ENCODE measurements at regions not wholly inside any gene's neighbourhood (a gene's known extent, or its start where the extent isn't known, plus 50 kb on each side); places are given as distances from the start of the nearest gene placed in this dataset.

DNA sequence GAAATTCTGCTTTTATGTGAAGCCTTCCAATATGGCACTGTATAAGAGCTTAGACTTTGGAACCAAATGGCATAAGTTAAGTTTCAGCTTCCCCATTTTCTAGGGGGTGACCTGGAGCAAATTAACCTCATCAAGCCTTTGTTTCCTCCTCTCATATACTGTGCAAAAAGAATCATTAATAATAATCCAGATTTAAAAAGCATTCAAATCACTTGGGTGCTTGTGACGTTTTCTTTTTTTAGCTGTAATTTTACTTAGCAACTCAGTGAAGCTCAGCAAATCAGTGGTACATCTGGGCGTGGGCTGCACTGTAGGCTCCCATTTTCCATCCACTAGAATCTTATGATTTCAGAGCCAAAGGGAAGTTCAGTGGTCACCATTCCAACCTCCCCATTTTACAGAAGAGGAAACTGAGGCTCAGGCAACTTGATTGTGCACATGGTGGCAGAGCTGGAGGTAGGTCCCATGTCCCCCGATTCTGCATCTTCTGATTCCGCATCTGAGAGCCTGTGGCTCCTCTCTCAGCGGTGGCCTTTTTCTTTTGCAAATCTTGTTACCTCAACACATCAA, 131.2 kb downstream of the SNAPC1 start:
- DNase-seq (ENCODE audit: low read depth in 2 of 3, low spot score in 1 of 3), result no peak

DNA sequence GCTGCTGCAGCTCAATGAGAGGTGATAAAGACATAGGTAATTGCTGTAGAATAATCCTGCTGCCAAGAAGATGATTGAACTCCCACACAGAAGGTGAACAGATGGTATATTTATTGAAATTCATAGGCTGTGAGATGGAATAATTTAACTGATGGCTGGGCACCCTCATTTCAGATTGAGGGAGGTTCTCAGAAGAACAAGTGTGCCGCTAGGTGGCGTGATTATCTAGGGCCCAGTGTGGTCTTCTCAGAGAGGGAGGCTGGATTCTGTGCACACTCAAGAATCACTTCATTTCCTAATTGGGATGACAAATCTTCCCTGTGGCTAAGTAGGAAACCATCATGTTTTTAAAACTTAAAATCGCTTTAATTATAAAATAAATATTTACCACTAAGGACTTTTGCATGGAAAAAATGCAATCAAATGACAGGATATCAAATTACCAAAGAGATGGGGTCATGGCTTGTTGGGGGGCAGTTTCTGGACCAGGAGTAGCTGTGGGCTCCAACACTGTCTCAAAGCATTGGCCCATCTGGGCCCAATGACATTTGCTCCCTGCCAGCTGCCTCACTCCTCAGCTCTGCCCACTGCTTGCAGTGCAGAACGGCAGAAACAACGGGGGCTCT, 132.3 kb downstream of the SNAPC1 start:
- peak; percentile 20 to 68 (median 57) for DNase-seq (ENCODE audit: low read depth in 2 of 3, low spot score in 1 of 3)

DNA sequence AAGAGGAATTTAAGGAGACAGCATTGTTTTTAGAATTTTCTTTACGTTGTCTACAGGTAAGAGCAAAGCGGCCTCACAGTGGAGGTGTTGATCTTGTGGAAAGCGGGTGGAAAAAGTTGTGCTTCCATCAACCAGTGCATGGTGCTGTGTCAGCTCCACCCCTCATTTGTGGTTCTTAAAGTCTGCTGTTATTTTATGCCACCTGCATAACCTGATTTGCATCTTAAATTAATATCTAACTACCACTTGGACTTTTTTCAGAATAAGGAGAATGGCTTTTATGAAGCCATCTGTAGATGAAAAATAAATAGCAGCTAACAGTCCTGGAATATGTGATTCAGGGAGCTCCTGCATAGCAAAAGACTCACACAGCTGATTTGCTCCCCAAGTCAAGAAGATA, 135.1 kb downstream of the SNAPC1 start:
- DNase-seq (ENCODE audit: low read depth in 2 of 3, low spot score in 1 of 3), result no peak

DNA sequence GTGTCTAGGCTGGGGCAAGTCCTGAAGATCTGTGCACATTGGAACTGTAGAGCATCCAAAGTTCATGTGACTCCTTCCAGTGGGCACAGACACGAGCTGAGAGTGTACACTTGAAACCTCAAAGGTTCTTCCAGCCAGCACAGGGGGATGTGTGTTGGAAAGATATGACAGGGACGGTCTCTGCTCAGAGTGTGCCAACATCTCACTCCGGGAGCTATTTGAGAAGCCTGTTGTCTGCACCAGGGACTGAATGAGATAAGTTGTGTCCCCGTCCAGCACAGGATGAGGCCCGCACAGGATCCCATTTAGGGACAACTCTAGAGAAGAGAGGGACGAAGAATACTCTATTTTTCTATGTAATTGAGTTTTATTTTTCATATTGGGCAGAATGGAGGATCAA, 136.3 kb downstream of the SNAPC1 start:
- no peak for DNase-seq (ENCODE audit: low read depth in 2 of 3, low spot score in 1 of 3)

DNA sequence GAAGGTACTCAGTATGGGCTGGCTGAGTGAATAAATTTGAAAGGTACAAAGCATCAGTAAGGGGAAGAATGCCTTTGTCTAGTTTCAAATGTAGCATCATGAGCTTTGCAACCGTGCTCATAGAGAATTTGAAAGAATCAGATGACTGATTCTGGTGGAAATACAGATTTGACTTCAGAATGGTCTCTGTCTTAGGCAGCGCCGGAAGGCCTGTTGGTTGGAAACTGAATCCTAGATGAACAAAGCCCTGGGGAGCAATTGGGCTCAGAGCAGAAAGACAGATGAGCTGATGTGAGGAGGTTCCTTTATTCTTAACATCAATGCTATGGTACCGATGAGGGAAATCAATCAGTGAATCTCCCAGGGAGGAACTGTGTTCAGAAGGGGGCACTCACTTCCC, 137.3 kb downstream of the SNAPC1 start:
- DNase-seq (ENCODE audit: low read depth in 2 of 3, low spot score in 1 of 3), result no peak

DNA sequence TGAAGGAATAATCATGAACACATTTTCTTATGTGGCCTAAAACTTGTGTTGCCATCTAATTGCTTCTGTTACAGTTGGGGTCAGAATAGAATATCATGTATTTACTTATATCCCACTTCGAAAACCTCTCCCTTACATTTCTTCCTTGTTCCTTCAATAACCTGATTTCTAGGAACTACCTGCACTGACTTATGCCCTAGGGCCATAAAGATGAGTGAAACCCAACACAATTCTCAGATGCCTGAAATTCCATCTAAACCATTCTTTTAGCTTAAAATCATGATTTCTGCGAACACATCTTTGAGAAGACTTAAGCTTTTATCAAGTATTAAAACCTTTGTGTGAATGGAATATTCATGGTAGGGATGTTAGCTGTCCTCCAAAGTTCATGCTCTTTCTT, 142.7 kb downstream of the SNAPC1 start:
- DNase-seq (ENCODE audit: low read depth in 2 of 3, low spot score in 1 of 3), result no peak

DNA sequence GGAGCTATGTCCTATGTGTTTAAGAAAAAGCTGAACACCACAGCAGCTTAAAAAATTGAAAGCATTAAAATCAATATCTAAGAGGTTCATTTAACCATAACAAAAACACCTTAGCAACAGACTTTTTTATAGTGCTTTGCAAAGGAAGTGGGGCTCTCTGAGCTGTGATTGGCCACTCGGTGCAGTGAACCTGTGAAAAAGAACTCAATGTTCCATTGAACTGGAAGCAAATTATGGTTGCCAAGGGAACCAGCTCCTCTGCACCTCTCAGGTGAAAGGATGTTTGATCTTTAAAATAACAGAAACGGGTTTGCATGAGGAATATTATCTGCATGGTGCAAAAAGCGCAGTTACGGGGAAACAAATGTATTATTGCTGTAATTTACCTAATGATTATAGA, 149.4 kb downstream of the SNAPC1 start:
- DNase-seq (ENCODE audit: low read depth in 2 of 3, low spot score in 1 of 3), result no peak

DNA sequence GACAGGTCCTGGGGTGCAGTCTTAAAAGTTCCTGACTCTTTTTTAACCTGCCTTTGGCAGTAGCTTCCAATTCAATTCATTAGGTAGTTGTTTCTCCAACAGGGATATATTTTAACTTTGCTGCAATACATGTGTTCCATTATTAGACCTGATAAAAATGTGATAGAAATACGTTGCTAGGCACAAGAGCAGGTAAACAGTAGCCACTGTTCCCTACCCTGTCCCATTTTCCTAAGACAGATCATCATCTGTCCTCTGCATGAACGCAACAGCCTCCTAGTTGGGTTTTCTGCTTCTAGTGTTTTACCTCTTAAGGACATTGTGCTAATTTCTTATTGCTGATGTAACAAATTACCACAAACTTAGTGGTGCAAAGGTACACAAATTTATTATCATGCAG, 156.8 kb downstream of the SNAPC1 start:
- no peak for DNase-seq (ENCODE audit: low read depth in 2 of 3, low spot score in 1 of 3)

DNA sequence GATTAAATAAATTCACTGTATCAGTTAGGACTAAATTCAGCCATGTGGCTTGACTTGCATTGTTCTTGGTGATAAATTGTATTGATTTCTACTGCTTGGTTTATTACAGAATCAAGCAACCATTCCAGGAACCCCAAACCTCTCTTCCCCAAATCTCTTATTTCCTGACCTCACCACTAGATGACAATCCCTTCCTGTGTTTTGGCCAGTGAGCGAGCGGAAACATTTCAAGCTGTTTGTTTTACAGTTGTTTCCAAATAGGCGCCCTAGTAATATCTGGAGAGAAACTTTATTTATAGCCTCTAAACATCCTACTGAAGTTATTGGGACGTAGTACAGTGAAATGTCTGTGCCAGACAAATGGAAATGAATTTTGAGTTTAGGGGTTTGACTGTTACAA, 161.1 kb downstream of the SNAPC1 start:
- DNase-seq (ENCODE audit: low read depth in 2 of 3, low spot score in 1 of 3), result no peak

DNA sequence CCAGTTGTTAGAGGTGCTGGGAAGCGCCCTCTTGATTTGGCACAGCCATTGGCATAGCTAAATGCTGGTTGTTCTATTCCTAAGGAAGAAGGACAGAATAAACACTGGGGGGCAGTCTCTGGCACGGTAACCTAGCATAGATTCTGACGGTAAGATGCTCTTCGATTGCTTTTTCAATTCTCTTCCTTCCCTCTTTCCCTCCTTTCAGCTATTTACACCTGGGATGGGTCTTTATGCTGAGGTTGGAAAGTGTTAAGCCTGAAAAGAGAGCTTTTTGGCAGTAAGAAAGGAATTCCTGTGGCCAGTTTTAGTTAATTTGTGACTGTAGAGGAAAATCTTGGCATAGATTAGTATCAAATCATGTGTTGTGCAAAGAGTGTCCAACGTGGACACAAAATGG, 162.8 kb downstream of the SNAPC1 start:
- no peak for DNase-seq (ENCODE audit: low read depth in 2 of 3, low spot score in 1 of 3)

DNA sequence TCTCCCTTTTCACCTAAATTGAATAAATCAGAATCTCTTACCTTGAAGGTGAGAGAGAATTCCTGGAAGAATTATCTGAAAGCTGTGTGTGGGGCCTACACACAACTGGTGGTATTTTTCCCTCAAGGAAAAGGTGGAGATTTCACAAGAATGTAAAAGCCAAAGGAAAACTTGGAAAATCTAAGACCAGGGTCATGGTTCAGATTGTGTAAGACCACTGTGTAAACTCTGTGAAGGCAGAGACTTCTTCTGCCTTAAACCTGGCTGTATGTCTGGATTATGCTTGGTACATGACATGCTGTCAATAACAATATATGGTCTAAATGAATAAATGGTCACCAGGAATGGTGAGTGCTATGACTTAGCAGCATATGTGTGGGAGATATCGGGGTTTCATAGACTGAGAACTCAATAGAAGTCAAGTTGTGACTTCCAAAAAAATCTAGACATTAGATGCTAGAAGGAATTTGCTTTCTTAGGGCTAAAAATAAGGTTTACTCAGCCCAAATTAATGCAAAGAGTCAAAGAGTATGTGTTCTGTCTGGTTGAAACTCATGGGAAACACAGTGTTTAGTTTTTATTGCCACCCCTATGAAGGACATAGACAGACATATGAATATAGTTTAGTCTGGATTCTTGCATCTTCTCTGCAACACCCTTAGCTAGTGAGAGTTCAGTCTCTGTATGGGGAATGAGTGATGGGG, 163.7 kb downstream of the SNAPC1 start:
- DNase-seq (ENCODE audit: low read depth in 2 of 3, low spot score in 1 of 3), result no peak

DNA sequence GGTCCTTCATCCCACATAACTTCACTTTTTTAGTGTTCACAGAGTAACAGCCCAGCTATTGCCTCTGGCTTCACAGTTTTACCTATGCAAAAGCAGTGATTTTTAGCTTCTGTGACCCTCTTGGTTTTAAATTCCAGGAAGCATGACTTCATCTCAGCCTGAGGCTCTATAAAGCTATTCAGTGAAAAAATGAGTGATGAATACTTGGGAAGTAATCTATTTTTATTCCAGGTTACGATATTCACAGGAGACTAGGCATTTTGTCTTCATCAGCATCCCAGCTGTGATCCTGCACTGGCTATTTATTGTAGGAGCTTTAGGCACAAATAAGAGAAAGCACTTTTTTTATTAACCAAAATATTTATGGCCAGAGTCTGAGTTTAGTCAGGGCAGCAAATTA, 164.8 kb downstream of the SNAPC1 start:
- no peak for DNase-seq (ENCODE audit: low read depth in 2 of 3, low spot score in 1 of 3)

DNA sequence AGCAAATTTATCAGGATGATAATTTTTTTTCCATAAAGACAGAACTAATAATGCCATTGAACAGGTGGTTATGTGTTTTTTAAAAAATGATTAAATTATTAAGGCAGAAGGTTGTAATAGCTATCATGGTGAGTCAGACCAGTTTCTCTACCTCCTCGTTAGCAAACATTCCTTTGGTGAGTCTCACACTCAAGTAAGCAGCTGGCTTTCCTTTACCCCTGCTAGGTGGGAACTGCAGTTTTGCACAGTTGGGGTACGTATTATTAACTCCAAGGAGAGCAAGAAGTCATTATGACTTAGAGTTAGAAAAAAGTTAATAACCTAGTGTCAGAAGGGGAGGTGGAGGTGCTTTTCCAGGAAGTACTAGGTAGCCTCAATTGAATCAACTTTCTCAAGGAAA, 165.3 kb downstream of the SNAPC1 start:
- DNase-seq (ENCODE audit: low read depth in 2 of 3, low spot score in 1 of 3), result no peak

DNA sequence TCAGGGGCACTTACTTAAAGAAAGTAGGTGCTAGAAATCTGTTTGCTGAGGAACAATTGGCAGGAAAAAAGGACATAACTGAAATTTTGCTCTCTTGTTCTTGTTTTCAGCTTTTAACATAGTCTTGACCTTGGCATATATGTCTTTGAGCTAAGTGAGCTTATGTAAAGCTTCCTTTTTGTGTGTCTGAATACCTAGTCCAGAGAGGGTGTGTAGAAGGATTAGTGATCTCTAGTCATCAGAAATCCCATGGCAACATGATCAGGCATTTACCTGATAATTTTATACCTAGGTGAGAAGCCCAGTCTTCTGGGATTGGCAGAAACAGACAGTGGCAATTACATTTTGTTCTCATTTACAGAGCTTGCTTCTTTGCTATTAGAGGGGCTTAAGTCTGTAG, 166.1 kb downstream of the SNAPC1 start:
- DNase-seq (ENCODE audit: low read depth in 2 of 3, low spot score in 1 of 3), result no peak

DNA sequence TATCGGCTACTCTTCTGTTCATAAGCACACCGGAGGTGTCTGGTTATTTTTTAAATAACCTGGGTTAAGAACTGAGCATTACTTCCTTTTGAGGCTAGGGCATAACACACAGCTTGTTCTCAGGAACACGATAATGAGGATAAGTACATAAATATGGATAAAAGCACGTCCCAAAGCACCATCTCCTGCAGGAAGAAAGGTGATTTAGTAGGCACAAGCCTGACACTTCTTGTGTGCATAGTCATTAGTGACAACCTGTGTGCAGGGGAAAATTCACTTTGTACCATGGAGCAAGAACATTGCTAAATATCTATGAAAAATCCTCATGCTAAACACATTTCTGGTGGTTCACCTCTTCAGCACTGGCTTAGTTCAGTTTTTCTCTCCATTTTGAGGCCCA, 166.5 kb downstream of the SNAPC1 start:
- no peak for DNase-seq (ENCODE audit: low read depth in 2 of 3, low spot score in 1 of 3)

DNA sequence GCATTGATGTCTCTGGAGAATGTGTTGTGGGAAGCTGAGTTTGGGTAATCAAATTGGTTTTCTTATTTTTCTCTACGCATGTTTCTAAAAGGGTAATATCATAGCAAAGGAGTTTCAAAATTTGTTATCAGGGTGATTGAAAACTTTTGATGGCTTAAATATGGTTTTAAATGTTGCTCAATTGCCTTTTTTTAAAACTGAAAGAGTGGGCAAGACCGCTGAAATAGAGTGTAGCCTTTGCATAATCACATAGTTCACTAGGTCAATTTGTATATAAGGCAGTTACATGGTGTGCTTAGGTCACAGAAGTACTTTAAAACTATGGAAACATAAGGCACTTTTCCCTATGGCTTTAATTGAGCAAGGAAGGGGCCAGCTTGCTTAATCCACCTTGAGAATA, 167.4 kb downstream of the SNAPC1 start:
- no peak for DNase-seq (ENCODE audit: low read depth in 2 of 3, low spot score in 1 of 3)

DNA sequence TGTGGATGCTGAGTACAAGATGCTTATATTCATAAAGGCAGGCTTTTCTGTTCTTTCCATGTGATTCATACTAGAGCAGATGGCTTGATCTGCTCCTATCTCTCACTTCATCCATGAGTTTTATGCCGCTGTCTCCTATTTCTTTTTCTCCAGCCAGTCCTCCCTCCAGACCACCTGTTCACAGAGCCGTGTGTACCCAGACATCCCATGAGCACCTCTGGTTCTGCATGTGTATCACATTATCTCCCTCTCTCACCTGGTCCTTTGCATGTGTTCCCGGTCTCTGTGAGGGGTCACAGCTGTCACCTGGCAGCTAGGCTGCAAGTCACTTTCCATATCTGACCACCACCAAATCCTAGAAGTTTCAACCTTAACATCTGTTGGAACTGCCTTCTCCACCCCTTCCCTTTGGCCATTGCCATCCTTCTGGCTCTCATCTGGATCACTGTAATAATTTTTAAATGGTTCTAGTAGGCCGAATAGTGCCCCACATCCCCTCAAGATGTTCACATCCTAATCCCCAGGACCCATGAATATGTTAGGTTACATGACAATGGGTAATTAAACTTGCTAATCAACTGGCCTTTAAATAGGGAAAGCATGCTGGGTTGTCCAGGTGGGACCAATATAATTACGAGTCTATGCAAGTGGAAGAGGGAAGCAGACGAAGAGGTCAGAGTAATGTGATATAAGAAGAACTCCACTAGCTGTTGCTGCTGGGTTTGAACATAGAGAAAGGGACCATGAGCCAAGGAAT, 168.1 kb downstream of the SNAPC1 start:
- DNase-seq (ENCODE audit: low read depth in 2 of 3, low spot score in 1 of 3), result no peak

DNA sequence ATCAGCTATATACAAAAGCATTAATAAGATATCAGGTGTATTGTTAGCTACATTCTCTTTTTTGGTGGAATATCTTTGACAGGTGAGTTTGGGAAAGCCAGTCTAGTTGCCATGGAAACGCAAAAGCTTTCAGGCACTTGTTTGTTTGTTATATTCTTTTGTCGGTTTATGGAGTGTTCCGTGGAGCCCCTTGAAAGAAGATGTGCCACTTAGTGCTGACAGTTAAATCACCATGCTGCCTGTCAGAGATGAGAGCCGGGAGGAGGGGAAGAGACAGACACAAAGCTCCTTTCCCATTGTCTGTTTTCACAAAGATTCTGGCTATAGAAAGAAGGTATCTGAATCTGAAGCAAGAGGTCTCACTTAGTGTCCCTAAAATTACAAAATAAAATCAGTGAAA, 170.8 kb downstream of the SNAPC1 start:
- no peak for DNase-seq (ENCODE audit: low read depth in 2 of 3, low spot score in 1 of 3)

DNA sequence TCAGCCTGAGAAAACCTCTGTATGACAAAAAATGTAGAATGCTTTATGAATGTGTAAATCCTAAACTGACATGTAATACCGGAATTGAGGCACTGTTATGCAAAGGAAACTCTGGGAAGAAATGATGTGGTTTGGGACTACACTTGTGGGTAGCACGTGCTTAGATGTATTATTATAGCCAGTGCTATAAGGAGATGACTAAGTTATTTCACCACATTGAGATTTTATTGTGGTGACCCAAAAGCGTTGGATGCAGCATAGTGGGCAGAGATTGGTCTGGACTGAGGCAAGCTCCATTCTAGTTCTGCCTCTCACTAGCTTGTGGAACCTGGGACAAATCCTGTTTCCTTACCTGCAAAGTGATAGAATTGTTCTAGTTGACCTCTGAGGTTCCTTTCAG, 172.2 kb downstream of the SNAPC1 start:
- no peak for DNase-seq (ENCODE audit: low read depth in 2 of 3, low spot score in 1 of 3)

DNA sequence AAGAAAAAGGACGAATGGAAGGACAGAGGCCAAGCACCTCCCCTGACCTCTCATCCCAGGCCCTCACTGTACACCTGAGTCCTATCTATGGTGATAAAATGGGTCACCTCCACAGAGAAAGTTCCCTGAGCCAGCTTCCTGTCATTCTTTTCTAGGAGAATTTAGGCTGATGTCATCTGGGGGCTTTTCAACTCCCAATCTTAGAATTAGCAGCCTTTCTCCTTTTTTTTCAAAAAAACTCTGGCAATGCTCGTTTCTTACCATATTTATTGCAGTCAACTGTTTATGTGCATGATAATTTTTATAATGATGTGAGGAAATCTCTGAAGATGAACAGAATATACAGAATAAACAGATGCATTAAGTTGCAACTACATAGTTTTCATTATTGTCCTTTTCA, 177.6 kb downstream of the SNAPC1 start:
- DNase-seq (ENCODE audit: low read depth in 2 of 3, low spot score in 1 of 3), result no peak

DNA sequence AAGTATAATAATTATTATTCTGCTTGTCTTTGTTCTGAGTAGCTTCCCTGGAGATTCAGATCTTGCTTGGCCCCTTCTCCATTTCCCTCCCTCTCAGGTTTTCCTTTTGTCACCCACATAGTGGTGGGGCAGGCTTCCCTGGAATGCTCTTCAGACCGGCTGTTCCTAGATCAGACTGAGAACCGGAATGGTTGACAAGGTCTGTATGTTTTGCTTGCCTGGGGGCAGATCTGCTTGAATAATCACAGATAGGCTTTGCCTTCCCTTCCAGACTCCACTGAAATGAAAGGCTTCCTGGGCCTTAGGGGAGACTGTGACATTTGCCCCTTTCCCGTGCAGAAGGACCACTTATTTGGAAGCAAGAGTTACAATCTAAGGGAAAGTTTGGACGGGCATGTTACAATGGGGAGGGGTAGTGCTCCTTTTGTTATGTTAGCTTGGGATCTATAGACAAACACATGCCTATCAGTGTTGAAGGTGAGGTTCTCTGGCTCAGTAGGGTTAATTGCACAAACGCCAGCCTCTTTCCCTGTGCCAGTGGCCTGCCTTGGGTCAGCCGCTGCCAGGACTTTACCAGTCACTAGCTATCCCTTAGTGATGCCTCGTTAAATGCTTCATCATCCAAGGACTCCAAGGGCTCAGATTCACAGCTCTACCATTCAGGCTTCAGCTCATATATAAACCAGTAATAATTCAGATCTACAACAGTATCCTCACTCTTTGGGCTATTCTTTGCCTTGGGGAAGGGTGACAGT, 178.6 kb downstream of the SNAPC1 start:
- no peak for DNase-seq (ENCODE audit: low read depth in 2 of 3, low spot score in 1 of 3)

Data from stimulated activated CD4-positive, alpha-beta T cell treated with anti-CD3 and anti-CD28 coated beads, Interleukin-12 subunit alpha, Interleukin-12 subunit beta, amount 100 ng/mL, for 48 hours (primary cell).